H1 (cell line): ENCODE measurements at regions not wholly inside any gene's neighbourhood (a gene's known extent, or its start where the extent isn't known, plus 50 kb on each side); places are given as distances from the start of the nearest gene placed in this dataset.

Experiments
- CREB1 ChIP-seq: IDR thresholded peaks from 2 replicates; pipeline ENCODE4 v1.6.1; 2012; ENCODE audit warnings: inconsistent platforms
- HDAC2 ChIP-seq, 2 experiments: fragments of 300-600 bp in 1 of 2; sonication (generic) in 1 of 2; IDR thresholded peaks; 2 replicates each; pipeline ENCODE4 v1.6.1; 2011 to 2012; ENCODE audit warnings: low read depth in 2 of 2, low read length in 2 of 2, mild to moderate bottlenecking in 2 of 2, moderate library complexity in 2 of 2, borderline replicate concordance in 1 of 2, inconsistent platforms in 1 of 2
- SRF ChIP-seq: IDR thresholded peaks from 2 replicates; pipeline ENCODE4 v1.6.1; 2011; ENCODE audit warnings: mild to moderate bottlenecking, low read depth, low read length, moderate library complexity
- YY1 ChIP-seq: IDR thresholded peaks from 2 replicates; pipeline ENCODE4 v1.6.1; 2011; ENCODE audit warnings: low read depth, mild to moderate bottlenecking, low read length

- TF ChIP-seq HDAC2 (IDR thresholded peaks at IDR 0.05; ENCODE audit: borderline replicate concordance in 1 of 2, low read depth in 2 of 2, low read length in 2 of 2) (no peak), YY1 (no peak), SRF (no peak), CREB1 (no peak)
Measured at GRCh38 chr6:87799651-87800050, 97.6 kb upstream of the AKIRIN2 start (continued).
